HG02870 (cell line): ENCODE measurements at regions not wholly inside any gene's neighbourhood (a gene's known extent, or its start where the extent isn't known, plus 50 kb on each side); places are given as distances from the start of the nearest gene placed in this dataset.
"Not testable (repeated sequence)": the region's sequence is repeated elsewhere in the genome, so short reads cannot be mapped to it uniquely, and the experiment has no call there.

ENCODE experiments used
- ATAC-seq: cut with Tn5 transposase; IDR thresholded peaks from one replicate; pipeline ENCODE4 v1.9.1; 2021; ENCODE audit warnings: mild to moderate bottlenecking, moderate library complexity; ENCODE audit not compliant: unreplicated experiment

- no peak for ATAC-seq
Measured at GRCh38 chr3:106488331-106488730, 619.5 kb upstream of the CBLB start.

- no peak for ATAC-seq
Measured at GRCh38 chr3:106491796-106492195, 623.0 kb upstream of the CBLB start.

- no peak for ATAC-seq
Measured at GRCh38 chr3:106508331-106508893, 639.6 kb upstream of the CBLB start.

GRCh38 chr3:106510206-106510605 lies 641.4 kb upstream of the CBLB start:
- ATAC-seq = no peak

- ATAC-seq = no peak
Measured at GRCh38 chr3:106512846-106513245, 644.0 kb upstream of the CBLB start.

- ATAC-seq = no peak
Measured at GRCh38 chr3:106514431-106514830, 645.6 kb upstream of the CBLB start.

- no peak for ATAC-seq
Measured at GRCh38 chr3:106518516-106518915, 649.7 kb upstream of the CBLB start.

GRCh38 chr3:106522397-106522796 lies 653.6 kb upstream of the CBLB start:
- ATAC-seq = no peak

GRCh38 chr3:106528932-106529331 lies 660.1 kb upstream of the CBLB start:
- no peak for ATAC-seq

GRCh38 chr3:106529738-106530137 lies 660.9 kb upstream of the CBLB start:
- ATAC-seq = no peak

GRCh38 chr3:106530367-106530766 lies 661.6 kb upstream of the CBLB start:
- ATAC-seq = no peak

- ATAC-seq = not testable (repeated sequence)
Measured at GRCh38 chr3:106531771-106532329, 663.0 kb upstream of the CBLB start.

- no peak for ATAC-seq
Measured at GRCh38 chr3:106533093-106533787, 664.4 kb upstream of the CBLB start.

GRCh38 chr3:106533788-106534160 lies 665.0 kb upstream of the CBLB start:
- no peak for ATAC-seq

GRCh38 chr3:106534206-106534605 lies 665.4 kb upstream of the CBLB start:
- ATAC-seq = peak; percentile 45

GRCh38 chr3:106540743-106541142 lies 671.9 kb upstream of the CBLB start:
- ATAC-seq = no peak

- peak; percentile 66 for ATAC-seq
Measured at GRCh38 chr3:106542101-106542769, 673.4 kb upstream of the CBLB start.

- no peak for ATAC-seq
Measured at GRCh38 chr3:106552351-106553043, 683.7 kb upstream of the CBLB start.

- ATAC-seq = no peak
Measured at GRCh38 chr3:106560451-106560966, 691.7 kb upstream of the CBLB start.

GRCh38 chr3:106566277-106566676 lies 697.5 kb upstream of the CBLB start:
- ATAC-seq = peak; percentile 83

GRCh38 chr3:106570426-106570825 lies 701.6 kb upstream of the CBLB start:
- no peak for ATAC-seq
